GM18517 (cell line): ENCODE measurements at regions not wholly inside any gene's neighbourhood (a gene's known extent, or its start where the extent isn't known, plus 50 kb on each side); places are given as distances from the start of the nearest gene placed in this dataset.
"Not testable (repeated sequence)": the region's sequence is repeated elsewhere in the genome, so short reads cannot be mapped to it uniquely, and the experiment has no call there.

Experiments
- ATAC-seq: cut with Tn5 transposase; IDR thresholded peaks from one replicate; pipeline ENCODE4 v1.9.1; 2021; ENCODE audit warnings: mild to moderate bottlenecking, moderate library complexity; ENCODE audit not compliant: unreplicated experiment

GRCh38 chr13:88958821-88959220 is 1287.7 kb downstream of the SLITRK5 start:
- no peak for ATAC-seq

GRCh38 chr13:88976466-88976865 is 1305.3 kb downstream of the SLITRK5 start:
- ATAC-seq: no peak

GRCh38 chr13:88978607-88979006 is 1307.4 kb downstream of the SLITRK5 start:
- no peak for ATAC-seq

DNA sequence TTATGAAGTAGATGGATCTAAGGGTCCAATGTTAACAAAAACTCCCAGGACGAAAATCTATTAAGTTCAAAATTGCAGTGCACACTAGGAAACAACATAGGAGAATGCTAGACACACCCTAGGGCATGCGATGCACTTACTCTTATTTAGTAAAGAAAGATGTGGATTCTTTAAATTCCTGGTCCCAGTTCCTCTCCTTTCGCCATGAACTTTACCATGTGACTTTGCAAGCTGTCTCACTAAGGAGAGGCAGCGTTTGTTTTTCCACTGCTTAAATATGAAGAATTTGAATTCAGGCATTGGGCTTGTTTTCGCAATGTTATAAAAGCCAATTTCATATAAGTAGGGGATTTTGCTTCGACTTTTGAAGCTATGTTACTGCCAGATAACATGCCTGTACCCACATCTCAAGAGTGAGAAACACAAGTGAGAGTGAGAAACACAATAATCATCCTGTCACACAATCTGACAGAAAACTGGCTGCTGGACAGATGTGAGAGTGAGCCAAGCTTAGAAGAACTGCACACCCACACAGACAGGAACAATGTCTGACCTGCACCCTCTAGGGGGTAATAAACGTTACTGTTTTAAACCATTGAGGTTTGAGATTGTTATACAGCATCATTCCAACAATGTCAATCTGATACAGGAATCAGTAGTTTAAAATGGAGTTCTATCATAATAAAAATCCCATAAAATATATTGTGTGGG is 1308.4 kb downstream of the SLITRK5 start:
- no peak for ATAC-seq

- ATAC-seq: no peak
Measured at GRCh38 chr13:89003656-89004055, 1332.5 kb downstream of the SLITRK5 start.

GRCh38 chr13:89011615-89012014 is 1340.4 kb downstream of the SLITRK5 start:
- no peak for ATAC-seq

- ATAC-seq: no peak
Measured at GRCh38 chr13:89027694-89028306, 1356.6 kb downstream of the SLITRK5 start.

- no peak for ATAC-seq
Measured at GRCh38 chr13:89029062-89029461, 1357.9 kb downstream of the SLITRK5 start.

DNA sequence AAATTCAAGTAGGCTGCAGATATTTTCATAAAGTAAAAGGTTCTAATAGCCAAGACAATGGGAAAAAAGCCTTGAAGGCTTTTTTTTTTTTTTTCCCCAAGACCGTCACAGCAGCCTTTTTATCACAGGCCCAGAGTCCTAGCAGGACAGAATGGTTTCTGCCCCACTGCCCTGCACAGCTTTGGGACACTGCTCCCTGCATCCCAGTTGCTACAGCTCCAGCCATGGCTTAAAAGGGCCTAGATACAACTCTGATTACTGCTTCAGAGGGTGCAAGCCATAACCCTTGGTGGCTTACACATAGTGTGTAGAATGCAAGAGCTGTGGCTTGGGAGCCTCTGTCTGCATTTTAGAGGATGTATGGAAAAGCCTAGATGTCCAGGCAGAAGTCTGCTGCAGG is 1362.8 kb downstream of the SLITRK5 start:
- no peak for ATAC-seq

- ATAC-seq: no peak
Measured at GRCh38 chr13:89052699-89053098, 1381.5 kb downstream of the SLITRK5 start.

DNA sequence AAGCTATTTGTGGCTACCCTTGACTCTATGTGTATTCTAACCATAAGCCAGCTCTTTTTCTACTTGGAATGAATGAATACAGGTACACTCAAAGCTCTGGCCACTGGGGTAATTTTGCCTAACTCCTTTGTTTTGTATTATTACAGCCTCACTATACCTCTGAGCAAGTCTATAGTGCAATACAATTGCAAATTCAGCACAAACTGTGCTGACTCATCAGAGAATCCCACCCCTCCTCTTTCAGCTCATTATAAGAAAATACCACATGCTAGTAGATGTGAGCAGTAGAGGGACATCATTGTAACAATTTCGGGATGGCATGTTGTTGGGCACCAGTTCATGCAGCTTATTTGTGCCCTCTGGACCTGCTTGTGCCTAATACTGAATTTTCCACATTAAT is 1382.2 kb downstream of the SLITRK5 start:
- no peak for ATAC-seq

GRCh38 chr13:89057274-89057673 is 1386.1 kb downstream of the SLITRK5 start:
- ATAC-seq: no peak

DNA sequence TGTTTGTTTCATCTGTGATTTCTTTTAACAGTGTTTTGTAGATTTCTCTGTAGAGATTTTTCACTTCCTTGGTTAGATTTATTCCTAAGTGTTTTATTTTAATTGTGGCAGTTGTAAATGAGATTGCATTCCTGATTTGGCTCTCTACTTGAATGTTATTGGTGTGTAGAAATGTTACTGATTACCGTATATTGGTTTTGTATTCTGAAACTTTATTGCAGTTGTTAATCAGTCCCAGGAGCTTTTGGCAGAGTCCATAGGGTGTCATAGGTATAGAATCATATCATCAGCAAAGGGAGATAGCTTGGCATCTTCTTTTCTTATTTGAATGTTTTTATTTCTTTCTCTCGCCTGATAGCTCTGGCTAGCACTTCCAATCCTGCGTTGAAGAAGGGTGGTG is 1386.7 kb downstream of the SLITRK5 start:
- no peak for ATAC-seq

GRCh38 chr13:89061821-89062220 is 1390.7 kb downstream of the SLITRK5 start:
- ATAC-seq: no peak

- no peak for ATAC-seq
Measured at GRCh38 chr13:89066868-89067466, 1395.8 kb downstream of the SLITRK5 start.

- no peak for ATAC-seq
Measured at GRCh38 chr13:89072979-89073378, 1401.8 kb downstream of the SLITRK5 start.

- ATAC-seq: no peak
Measured at GRCh38 chr13:89076622-89077021, 1405.5 kb downstream of the SLITRK5 start.

DNA sequence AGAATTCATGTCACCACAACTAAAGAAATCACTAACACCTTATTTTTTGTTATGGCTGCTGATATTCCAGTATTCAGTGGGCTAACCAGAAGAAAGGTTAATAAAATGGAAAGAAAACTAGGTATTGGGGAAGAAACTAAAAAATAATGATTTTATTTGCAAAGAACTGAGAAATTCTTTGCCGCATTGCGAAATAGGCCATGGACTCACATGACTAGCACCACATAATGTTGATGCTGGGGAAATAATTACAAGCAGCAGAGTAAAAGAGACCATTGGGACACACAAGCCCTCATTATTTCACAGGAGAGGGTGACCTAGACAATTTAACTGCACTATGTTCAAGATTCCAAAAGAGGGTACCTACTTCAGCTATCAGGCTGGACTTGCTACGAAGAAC is 1411.5 kb downstream of the SLITRK5 start:
- ATAC-seq: no peak

DNA sequence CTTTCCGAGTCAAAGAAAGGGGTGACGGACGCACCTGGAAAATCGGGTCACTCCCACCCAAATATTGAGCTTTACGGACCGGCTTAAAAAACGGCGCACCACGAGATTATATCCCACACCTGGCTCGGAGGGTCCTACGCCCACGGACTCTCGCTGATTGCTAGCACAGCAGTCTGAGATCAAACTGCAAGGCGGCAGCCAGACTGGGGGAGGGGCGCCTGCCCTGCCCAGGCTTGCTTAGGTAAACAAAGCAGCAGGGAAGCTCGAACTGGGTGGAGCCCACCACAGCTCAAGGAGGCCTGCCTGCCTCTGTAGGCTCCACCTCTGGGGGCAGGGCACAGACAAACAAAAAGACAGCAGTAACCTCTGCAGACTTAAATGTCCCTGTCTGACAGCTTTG is 1416.9 kb downstream of the SLITRK5 start:
- ATAC-seq: not testable (repeated sequence)

- ATAC-seq: no peak
Measured at GRCh38 chr13:89097994-89098393, 1426.8 kb downstream of the SLITRK5 start.

DNA sequence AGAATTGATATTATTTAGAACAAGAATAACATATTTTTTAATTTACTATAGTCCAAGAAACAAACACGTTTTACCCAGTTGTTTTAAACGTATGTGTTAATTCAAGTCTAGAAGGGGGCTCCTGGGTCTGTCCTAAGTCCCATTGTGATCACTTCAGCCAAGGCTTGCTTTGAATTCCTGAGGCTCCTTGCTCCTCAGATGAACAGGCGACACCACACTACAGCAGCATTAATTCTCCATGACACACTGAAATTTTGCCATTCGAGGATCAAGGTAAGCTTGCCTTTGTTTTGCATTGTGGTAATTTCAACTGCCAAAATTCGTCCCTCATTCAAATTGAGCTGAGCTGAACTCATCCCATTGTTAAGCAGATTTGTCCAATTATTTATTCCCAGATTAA is 1442.6 kb downstream of the SLITRK5 start:
- ATAC-seq: no peak

GRCh38 chr13:89115307-89115706 is 1444.1 kb downstream of the SLITRK5 start:
- ATAC-seq: no peak
